Kidney (tissue), 13 donors: ENCODE measurements at regions not wholly inside any gene's neighbourhood (a gene's known extent, or its start where the extent isn't known, plus 50 kb on each side); places are given as distances from the start of the nearest gene placed in this dataset.
A peak's percentile ranks its signal among the peaks of the same experiment; 100 is the strongest.
"Not testable (repeated sequence)": the region's sequence is repeated elsewhere in the genome, so short reads cannot be mapped to it uniquely, and the experiment has no call there.

Source experiments
- DNase-seq, 5 donors: peaks; one replicate each; pipeline ENCODE4 v3.0.0-alpha.2; 2013 to 2020
- FAIRE-seq: peaks from 2 replicates; lab custom pipeline; 2012; peaks lifted over from hg19 to GRCh38; lab: Jason Lieb, UNC
- H3K27ac ChIP-seq, 2 donors: one replicate each; pipeline ENCODE4 v1.7.0; 2013; ENCODE audit warnings: low read depth in 2 of 2, low read length in 2 of 2, inconsistent platforms in 1 of 2
- H3K27me3 ChIP-seq: one replicate; pipeline ENCODE4 v1.7.1; 2013; ENCODE audit warnings: low read length, inconsistent platforms; ENCODE audit not compliant: control insufficient read depth, insufficient read depth
- H3K36me3 ChIP-seq, 3 donors: one replicate each; pipeline versions ENCODE4 v1.7.0 to v1.7.1; 2013; ENCODE audit warnings: low read length in 3 of 3, control low read depth in 1 of 3, inconsistent platforms in 1 of 3; ENCODE audit not compliant: insufficient read depth in 3 of 3, control insufficient read depth in 2 of 3
- H3K4me1 ChIP-seq, 3 donors: one replicate each; pipeline versions ENCODE4 v1.7.0 to v1.7.1; 2013; ENCODE audit warnings: low read length in 3 of 3, inconsistent platforms in 1 of 3, low read depth in 1 of 3; ENCODE audit not compliant: control insufficient read depth in 2 of 3, insufficient read depth in 2 of 3
- H3K4me3 ChIP-seq, 3 donors: one replicate each; pipeline versions ENCODE4 v1.7.0 to v1.8.1; 2013; ENCODE audit warnings: low read length in 3 of 3, control low read depth in 1 of 3, inconsistent platforms in 1 of 3
- H3K9ac ChIP-seq, 3 donors: one replicate each; pipeline versions ENCODE4 v1.7.0 to v1.7.1; 2013; ENCODE audit warnings: low read length in 3 of 3, control low read depth in 1 of 3, inconsistent platforms in 1 of 3
- H3K9me3 ChIP-seq, 3 donors: one replicate each; pipeline versions ENCODE4 v1.7.0 to v1.7.1; 2013; ENCODE audit warnings: low read length in 3 of 3, control low read depth in 1 of 3, inconsistent platforms in 1 of 3; ENCODE audit not compliant: control insufficient read depth in 2 of 3, insufficient read depth in 1 of 3
- CTCF ChIP-seq: IDR thresholded peaks from 3 replicates; pipeline ENCODE4 v1.5.1; 2012; ENCODE audit warnings: mild to moderate bottlenecking, moderate library complexity, borderline replicate concordance; ENCODE audit not compliant: insufficient read depth; ENCODE audit errors: extremely low read depth
- intact Hi-C: fragments of 100-400 bp; cut with DNase I; formaldehyde crosslinking; loops from one replicate; pipeline ENCODE4 v1.11.1; 2022
- donor health status: control.
- donor health status: control.
- donor health status: control.
- donor health status: control.
- donor health status: control.
- donor health status: DM: yes; HTN: yes; CAD: no.
- donor health status: Normal renal cell carcinoma (clear cell type).

- DNase-seq, H3K4me1 ChIP-seq, H3K9ac ChIP-seq, H3K9me3 ChIP-seq, H3K27me3 ChIP-seq, H3K4me3 ChIP-seq, H3K36me3 ChIP-seq, FAIRE-seq, H3K27ac ChIP-seq, intact Hi-C loops: not testable (repeated sequence)
Measured at GRCh38 chr22:16090991-16091390, 401.2 kb downstream of the POTEH start.

GRCh38 chr22:16105121-16105520, 415.3 kb downstream of the POTEH start:
- H3K9ac ChIP-seq, intact Hi-C loops, H3K4me1 ChIP-seq, H3K4me3 ChIP-seq, FAIRE-seq, H3K9me3 ChIP-seq, H3K36me3 ChIP-seq, H3K27ac ChIP-seq, H3K27me3 ChIP-seq, DNase-seq: not testable (repeated sequence)

GRCh38 chr22:16131456-16131855, 441.6 kb downstream of the POTEH start:
- H3K27me3 ChIP-seq, FAIRE-seq, H3K27ac ChIP-seq, DNase-seq, H3K9me3 ChIP-seq, H3K4me3 ChIP-seq, H3K36me3 ChIP-seq, intact Hi-C loops, H3K4me1 ChIP-seq, H3K9ac ChIP-seq: not testable (repeated sequence)

GRCh38 chr22:16131918-16132317, 442.1 kb downstream of the POTEH start:
- no peak overlapping the region for H3K9ac ChIP-seq

DNA sequence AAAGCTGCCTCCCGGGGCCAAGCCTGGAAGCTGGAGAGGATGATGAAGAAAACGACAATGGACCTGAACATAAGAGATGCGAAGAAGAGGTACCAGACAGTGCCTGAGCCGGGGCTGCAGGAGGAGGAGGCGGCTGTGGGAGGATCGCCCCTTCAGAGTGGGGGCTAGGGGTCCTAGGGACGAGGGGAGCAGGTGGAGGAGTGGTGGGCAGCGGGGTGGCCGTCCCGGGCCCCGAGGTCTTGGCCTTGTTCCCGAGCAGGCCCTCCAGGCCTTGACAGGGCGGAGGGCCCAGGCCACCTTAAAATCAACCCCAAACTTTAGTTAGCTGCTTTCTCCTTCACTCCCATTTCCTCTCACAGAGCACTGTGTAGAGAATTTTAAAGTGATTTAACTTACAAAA, 442.8 kb downstream of the POTEH start:
- H3K9ac ChIP-seq, H3K4me1 ChIP-seq, H3K27me3 ChIP-seq, FAIRE-seq, H3K27ac ChIP-seq, H3K4me3 ChIP-seq, H3K9me3 ChIP-seq, intact Hi-C loops, H3K36me3 ChIP-seq, DNase-seq: not testable (repeated sequence)

More at GRCh38 chr22:16131918-16132317, 442.1 kb downstream of the POTEH start:
- no peaks in the 10 kb centered on the region for H3K9me3 ChIP-seq
- no peaks in the 10 kb centered on the region for H3K36me3 ChIP-seq
- no peak for TF ChIP-seq CTCF
- FAIRE-seq: no peak
- intact Hi-C loops: no loop called here
- no peaks in the 10 kb centered on the region for H3K4me1 ChIP-seq
- DNase-seq: peak in 1 of 5 donors; percentile 66
- no peak overlapping the region for H3K27ac ChIP-seq
- H3K27me3 ChIP-seq: no peaks in the 10 kb centered on the region
- no peak overlapping the region for H3K4me3 ChIP-seq

DNA sequence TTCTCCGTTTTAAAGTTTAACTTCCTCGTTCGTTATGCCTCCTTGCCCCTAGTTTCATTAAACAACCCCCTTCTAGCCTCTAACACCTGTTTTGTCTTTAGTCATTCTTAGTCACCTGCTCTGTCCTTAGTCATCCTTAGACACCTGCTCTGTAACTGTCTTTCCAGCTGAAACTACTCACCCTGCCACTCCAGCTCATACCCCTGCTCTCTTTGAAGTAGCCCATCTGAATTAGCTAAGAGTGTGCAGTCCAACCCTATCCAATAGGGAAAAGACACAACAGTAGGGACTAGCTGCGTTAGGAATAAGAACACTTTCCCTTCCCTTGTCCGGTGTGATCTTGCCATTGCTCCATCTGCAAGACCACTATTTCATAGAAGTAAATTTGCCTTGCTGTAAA, 446.5 kb downstream of the CCT8L2 start:
- H3K27ac ChIP-seq, DNase-seq, H3K4me3 ChIP-seq, H3K9me3 ChIP-seq, FAIRE-seq, H3K9ac ChIP-seq, H3K4me1 ChIP-seq, H3K36me3 ChIP-seq, H3K27me3 ChIP-seq, intact Hi-C loops: not testable (repeated sequence)

GRCh38 chr22:16146916-16147315, 445.7 kb downstream of the CCT8L2 start:
- H3K4me3 ChIP-seq, FAIRE-seq, H3K9ac ChIP-seq, intact Hi-C loops, H3K36me3 ChIP-seq, H3K27me3 ChIP-seq, H3K9me3 ChIP-seq, H3K27ac ChIP-seq, H3K4me1 ChIP-seq, DNase-seq: not testable (repeated sequence)

DNA sequence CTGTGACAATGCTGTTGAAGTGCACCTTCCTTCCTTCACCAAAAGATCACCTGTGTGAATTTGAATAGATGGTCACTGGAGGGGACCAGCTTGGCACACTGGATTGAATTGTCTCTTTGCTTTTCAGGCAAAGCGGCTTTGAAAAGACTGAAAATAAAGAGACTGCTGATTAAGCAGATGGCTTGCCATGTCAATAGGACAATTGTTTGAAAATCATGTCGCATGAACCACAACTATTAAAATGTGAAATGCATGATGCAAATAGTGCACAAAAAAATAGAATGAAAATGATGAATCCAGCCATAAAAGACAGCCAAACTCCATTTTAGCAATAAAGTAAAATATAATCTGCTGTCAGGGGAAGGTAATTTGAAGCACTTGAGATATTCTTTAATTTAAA, 415.3 kb downstream of the CCT8L2 start:
- H3K27me3 ChIP-seq, H3K4me3 ChIP-seq, intact Hi-C loops, H3K9me3 ChIP-seq, FAIRE-seq, H3K9ac ChIP-seq, DNase-seq, H3K36me3 ChIP-seq, H3K27ac ChIP-seq, H3K4me1 ChIP-seq: not testable (repeated sequence)
